Fibroblast of the aortic adventitia (primary cell): ENCODE measurements at regions not wholly inside any gene's neighbourhood (a gene's known extent, or its start where the extent isn't known, plus 50 kb on each side); places are given as distances from the start of the nearest gene placed in this dataset.

ENCODE experiments used
- DNase-seq: peaks from one replicate; pipeline ENCODE4 v3.0.0-alpha.2; 2010; ENCODE audit warnings: low read depth
- H3K4me3 ChIP-seq: 2 replicates; pipeline ENCODE4 v1.5.1; 2011; ENCODE audit warnings: low read depth, mild to moderate bottlenecking, control low read depth, low read length, moderate library complexity
- CTCF ChIP-seq: IDR thresholded peaks from 2 replicates; pipeline ENCODE4 v1.5.1; 2011; ENCODE audit warnings: mild to moderate bottlenecking, low read length, control low read depth, inconsistent platforms; ENCODE audit not compliant: insufficient read depth

GRCh38 chr6:8225113-8225512 lies 122.8 kb upstream of the EEF1E1 start:
- H3K4me3 ChIP-seq: no peak overlapping the region
- no peak for TF ChIP-seq CTCF
- no peak for DNase-seq

GRCh38 chr6:8223678-8224077 lies 121.3 kb upstream of the EEF1E1 start:
- DNase-seq: no peak
- no peak overlapping the region for H3K4me3 ChIP-seq
- no peak for TF ChIP-seq CTCF

GRCh38 chr6:8219352-8219943 lies 117.1 kb upstream of the EEF1E1 start:
- TF ChIP-seq CTCF: peak; percentile 69
- DNase-seq: peak; percentile 77
- H3K4me3 ChIP-seq: no peak overlapping the region

GRCh38 chr6:8218861-8219260 lies 116.5 kb upstream of the EEF1E1 start:
- no peak for TF ChIP-seq CTCF
- DNase-seq: no peak
- H3K4me3 ChIP-seq: no peak overlapping the region

- DNase-seq: peak; percentile 47
- H3K4me3 ChIP-seq: no peak overlapping the region
- TF ChIP-seq CTCF: no peak
Observed at GRCh38 chr6:8215631-8216030, 113.3 kb upstream of the EEF1E1 start.

GRCh38 chr6:8213995-8214394 lies 111.6 kb upstream of the EEF1E1 start:
- TF ChIP-seq CTCF: no peak
- no peak overlapping the region for H3K4me3 ChIP-seq
- DNase-seq: no peak
